SU-DHL-6 (cell line): ENCODE measurements at regions not wholly inside any gene's neighbourhood (a gene's known extent, or its start where the extent isn't known, plus 50 kb on each side); places are given as distances from the start of the nearest gene placed in this dataset.

Source experiments
- CTCF ChIP-seq: fragments of 200-600 bp; sonication (generic); IDR thresholded peaks from one replicate; pipeline ENCODE4 v1.5.1; 2017; ENCODE audit warnings: antibody characterized with exemption, mild to moderate bottlenecking, low read length, moderate library complexity; ENCODE audit not compliant: insufficient read depth, poor library complexity, severe bottlenecking
- EZH2phosphoT487 ChIP-seq: fragments of 200-600 bp; sonication (generic), shearing (Covaris generic); conservative IDR thresholded peaks from 2 replicates; pipeline ENCODE4 v1.6.1; 2018; ENCODE audit warnings: mild to moderate bottlenecking, antibody characterized with exemption, low read length, moderate library complexity, mixed read lengths

GRCh38 chr11:119977561-119977860 is 160.4 kb downstream of the TRIM29 start:
- TF ChIP-seq CTCF (no peak), EZH2phosphoT487 (no peak)
